CD14-positive monocyte (primary cell): ENCODE measurements at regions not wholly inside any gene's neighbourhood (a gene's known extent, or its start where the extent isn't known, plus 50 kb on each side); places are given as distances from the start of the nearest gene placed in this dataset.

Experiments
- DNase-seq, 3 donors: peaks; one replicate each; pipeline ENCODE4 v3.0.0-alpha.2; 2011 to 2022
- H2AFZ ChIP-seq: 2 replicates; pipeline ENCODE4 v1.6.0; 2012; ENCODE audit warnings: mild to moderate bottlenecking, low read depth, low read length, inconsistent platforms; ENCODE audit not compliant: insufficient read depth, poor library complexity, severe bottlenecking
- H3K27ac ChIP-seq, 2 donors: 1 replicate in 1 of 2; 2 replicates in 1 of 2; pipeline ENCODE4 v1.5.1; 2012 to 2013; ENCODE audit warnings: low read length in 2 of 2, control low read depth in 1 of 2, inconsistent platforms in 1 of 2, low read depth in 1 of 2, mild to moderate bottlenecking in 1 of 2
- H3K27me3 ChIP-seq, 2 donors: one replicate each; pipeline versions ENCODE4 v1.6.0 to v1.6.1; 2011 to 2013; ENCODE audit warnings: low read length in 2 of 2; ENCODE audit not compliant: control insufficient read depth in 2 of 2, insufficient read depth in 2 of 2
- H3K36me3 ChIP-seq, 2 donors: replicated peaks in 1 of 2; 1 replicate in 1 of 2; 2 replicates in 1 of 2; pipeline versions ENCODE4 v1.5.1 to v1.6.1; 2012 to 2013; ENCODE audit warnings: low read length in 2 of 2, control low read depth in 1 of 2, inconsistent platforms in 1 of 2, mild to moderate bottlenecking in 1 of 2; ENCODE audit not compliant: insufficient read depth in 2 of 2, control insufficient read depth in 1 of 2
- H3K4me1 ChIP-seq, 2 donors: 1 replicate in 1 of 2; 2 replicates in 1 of 2; pipeline versions ENCODE4 v1.5.1 to v1.6.1; 2012 to 2013; ENCODE audit warnings: low read length in 2 of 2, control low read depth in 1 of 2, inconsistent platforms in 1 of 2, mild to moderate bottlenecking in 1 of 2, moderate library complexity in 1 of 2; ENCODE audit not compliant: insufficient read depth in 2 of 2, control insufficient read depth in 1 of 2
- H3K4me2 ChIP-seq: replicated peaks from 2 replicates; pipeline ENCODE3; 2012; ENCODE audit warnings: low read length, moderate library complexity, mild to moderate bottlenecking; ENCODE audit not compliant: poor library complexity, severe bottlenecking; ENCODE audit errors: extremely low read depth
- H3K4me3 ChIP-seq, 3 experiments: fragments of 200-600 bp in 1 of 3; sonication (generic) in 1 of 3; replicated peaks in 1 of 3; 1 replicate in 2 of 3; 2 replicates in 1 of 3; pipeline ENCODE4 v1.5.1; 2011 to 2013; ENCODE audit warnings: low read length in 3 of 3, mild to moderate bottlenecking in 3 of 3, control low read depth in 2 of 3, low read depth in 2 of 3, inconsistent platforms in 1 of 3, moderate library complexity in 1 of 3
- H3K79me2 ChIP-seq: 2 replicates; pipeline ENCODE4 v1.6.0; 2012; ENCODE audit warnings: mild to moderate bottlenecking, control low read depth, inconsistent platforms, low read length, moderate library complexity; ENCODE audit not compliant: insufficient read depth
- H3K9ac ChIP-seq: 2 replicates; pipeline ENCODE4 v1.6.0; 2017; ENCODE audit warnings: low read length, mild to moderate bottlenecking; ENCODE audit not compliant: insufficient read depth, poor library complexity, severe bottlenecking
- H3K9me3 ChIP-seq, 2 donors: replicated peaks in 1 of 2; 1 replicate in 1 of 2; 2 replicates in 1 of 2; pipeline versions ENCODE4 v1.5.1 to v1.6.1; 2012 to 2013; ENCODE audit warnings: low read length in 2 of 2, control low read depth in 1 of 2; ENCODE audit not compliant: control insufficient read depth in 1 of 2, insufficient read depth in 1 of 2
- H4K20me1 ChIP-seq: 2 replicates; pipeline ENCODE4 v1.6.0; 2012; ENCODE audit warnings: mild to moderate bottlenecking, low read length, control low read depth, moderate library complexity; ENCODE audit not compliant: insufficient read depth
- H3K27ac Mint-ChIP-seq, 7 donors: one replicate each; pipeline ENCODE4 v1.8.0; 2020; ENCODE audit warnings: mild to moderate bottlenecking in 7 of 7, mixed read lengths in 7 of 7, moderate library complexity in 6 of 7, inconsistent platforms in 2 of 7
- H3K27me3 Mint-ChIP-seq, 3 donors: one replicate each; pipeline ENCODE4 v1.8.0; 2021 to 2022; ENCODE audit warnings: low read depth in 3 of 3, mild to moderate bottlenecking in 3 of 3, mixed read lengths in 3 of 3, moderate library complexity in 3 of 3, inconsistent platforms in 1 of 3
- H3K36me3 Mint-ChIP-seq, 2 donors: one replicate each; pipeline ENCODE4 v1.8.0; 2020; ENCODE audit warnings: mixed read lengths in 2 of 2, inconsistent platforms in 1 of 2, mild to moderate bottlenecking in 1 of 2
- H3K4me1 Mint-ChIP-seq: one replicate; pipeline ENCODE4 v1.8.0; 2020; ENCODE audit warnings: mild to moderate bottlenecking, mixed read lengths
- H3K4me3 Mint-ChIP-seq, 2 donors: one replicate each; pipeline ENCODE4 v1.8.0; 2020; ENCODE audit warnings: mild to moderate bottlenecking in 2 of 2, mixed read lengths in 2 of 2, moderate library complexity in 1 of 2
- H3K9me3 Mint-ChIP-seq, 7 donors: one replicate each; pipeline ENCODE4 v1.8.0; 2020 to 2022; ENCODE audit warnings: mixed read lengths in 7 of 7, mild to moderate bottlenecking in 6 of 7, moderate library complexity in 6 of 7, inconsistent platforms in 2 of 7
- CTCF ChIP-seq: fragments of 200-600 bp; IDR thresholded peaks from one replicate; pipeline ENCODE4 v1.8.0; 2022; ENCODE audit warnings: antibody characterized with exemption, mild to moderate bottlenecking
- WGBS: methylation state at CpG from one replicate; pipeline ENCODE4 v1.1.5; 2013; ENCODE audit warnings: missing lambda C conversion rate; ENCODE audit not compliant: insufficient coverage; 5-methylcytosine and 5-hydroxymethylcytosine counted together
- intact Hi-C, 2 donors: fragments of 100-400 bp; cut with micrococcal nuclease; formaldehyde crosslinking; loops; one replicate each; pipeline versions ENCODE4 v1.15.0 to v1.15.1; 2023

DNA sequence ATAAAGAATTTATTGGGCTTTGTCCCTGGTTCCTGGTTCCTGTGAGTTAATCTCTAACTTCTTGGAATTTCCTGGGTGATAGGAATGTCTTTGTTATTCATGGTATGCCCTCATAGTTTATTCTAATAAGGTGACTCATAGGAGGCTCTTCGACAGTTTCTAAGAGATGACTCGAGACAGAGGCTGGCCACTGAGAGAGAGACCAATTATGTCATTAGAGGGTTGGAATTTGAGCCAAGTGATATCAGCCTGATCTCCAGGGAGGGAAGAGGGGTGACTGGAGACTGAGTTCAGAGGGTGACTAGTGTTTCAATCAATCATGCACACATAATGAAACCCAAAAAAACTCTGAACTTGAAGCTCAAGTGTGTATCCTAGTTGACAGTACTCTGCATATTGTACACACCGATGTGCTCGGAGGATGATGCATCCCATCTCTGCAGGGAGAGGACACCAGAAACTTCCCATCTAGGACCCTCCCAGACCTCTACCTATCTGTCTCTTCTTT lies 185.7 kb downstream of the MTCL1 start:
- Histone ChIP-seq H3K79me2 (no peaks in the 10 kb centered on the region), H3K9me3 (peaks cover under 1 to 5% of the 10 kb centered on the region in 2 donors), H3K36me3 (no peaks in the 10 kb centered on the region), H3K27me3 (no peaks in the 10 kb centered on the region), H3K4me1 (no peaks in the 10 kb centered on the region), H2AFZ (no peak overlapping the region), H3K4me2 (no peak overlapping the region), H3K4me3 (no peak overlapping the region), H3K27ac (no peak overlapping the region), H3K9ac (no peak overlapping the region), H4K20me1 (no peaks in the 10 kb centered on the region)
- no peak for DNase-seq
- peaks cover 6 to 20% (median 10%) of the 10 kb centered on the region in 7 donors for H3K9me3 Mint-ChIP-seq
- H3K36me3 Mint-ChIP-seq, result no peaks in the 10 kb centered on the region
- H3K27ac Mint-ChIP-seq, result no peak overlapping the region
- peaks cover 0 to 6% (median 2%) of the 10 kb centered on the region in 3 donors for H3K27me3 Mint-ChIP-seq
- whole genome bisulfite sequencing, result 60% methylated on average over 1 of the region's 4 CpGs
- no peaks in the 10 kb centered on the region for H3K4me1 Mint-ChIP-seq
- intact Hi-C loops, result no loop called here
- no peak overlapping the region for H3K4me3 Mint-ChIP-seq
- no peak for TF ChIP-seq CTCF

- peaks cover 3 to 5% of the 10 kb centered on the region in 2 donors for H3K9me3 ChIP-seq
- no peaks in the 10 kb centered on the region for H3K4me1 ChIP-seq
- H3K27me3 ChIP-seq, result no peaks in the 10 kb centered on the region
- no peak overlapping the region for H3K4me2 ChIP-seq
- Mint-ChIP-seq H3K4me3 (no peak overlapping the region), H3K36me3 (no peaks in the 10 kb centered on the region), H3K27me3 (peaks cover 0 to 4% (median 3%) of the 10 kb centered on the region in 3 donors), H3K4me1 (no peaks in the 10 kb centered on the region), H3K27ac (no peak overlapping the region), H3K9me3 (peaks cover 0 to 13% (median 7%) of the 10 kb centered on the region in 7 donors)
- no peak overlapping the region for H3K27ac ChIP-seq
- no peak overlapping the region for H3K4me3 ChIP-seq
- WGBS, result 88% methylated on average over 1 of the region's 2 CpGs
- no peaks in the 10 kb centered on the region for H4K20me1 ChIP-seq
- DNase-seq, result no peak
- H3K36me3 ChIP-seq, result no peaks in the 10 kb centered on the region
- intact Hi-C loops, result no loop called here
- TF ChIP-seq CTCF, result no peak
- no peak overlapping the region for H3K9ac ChIP-seq
- no peaks in the 10 kb centered on the region for H3K79me2 ChIP-seq
- no peak overlapping the region for H2AFZ ChIP-seq
These were observed 187.9 kb downstream of the MTCL1 start for GRCh38 chr18:8893221-8893620.
